HUES64 (cell line): ENCODE measurements at regions not wholly inside any gene's neighbourhood (a gene's known extent, or its start where the extent isn't known, plus 50 kb on each side); places are given as distances from the start of the nearest gene placed in this dataset.

Experiments
- H3K27ac ChIP-seq: 2 replicates; pipeline ENCODE4 v1.7.0; 2013; ENCODE audit warnings: low read depth, low read length, inconsistent platforms
- H3K27me3 ChIP-seq: 2 replicates; pipeline ENCODE4 v1.6.1; 2013; ENCODE audit warnings: mild to moderate bottlenecking, low read length; ENCODE audit not compliant: insufficient read depth
- H3K36me3 ChIP-seq: 2 replicates; pipeline ENCODE4 v1.6.1; 2013; ENCODE audit warnings: mild to moderate bottlenecking, low read length; ENCODE audit not compliant: insufficient read depth
- H3K4me1 ChIP-seq: 2 replicates; pipeline ENCODE4 v1.6.1; 2013; ENCODE audit warnings: mild to moderate bottlenecking, low read length, moderate library complexity; ENCODE audit not compliant: insufficient read depth
- H3K4me3 ChIP-seq: 2 replicates; pipeline ENCODE4 v1.5.1; 2013; ENCODE audit warnings: mild to moderate bottlenecking, low read length, moderate library complexity
- H3K9ac ChIP-seq: 2 replicates; pipeline ENCODE4 v1.6.1; 2013; ENCODE audit warnings: mild to moderate bottlenecking, low read depth, low read length
- H3K9me3 ChIP-seq: 2 replicates; pipeline ENCODE4 v1.6.1; 2013; ENCODE audit warnings: low read depth, low read length; ENCODE audit not compliant: insufficient read depth
- whole genome bisulfite sequencing: fragments of 150-250, 120-280 bp; methylation state at CpG from one replicate; pipeline ENCODE4 v1.1.7; 2013; ENCODE audit warnings: missing lambda C conversion rate; 5-methylcytosine and 5-hydroxymethylcytosine counted together

DNA sequence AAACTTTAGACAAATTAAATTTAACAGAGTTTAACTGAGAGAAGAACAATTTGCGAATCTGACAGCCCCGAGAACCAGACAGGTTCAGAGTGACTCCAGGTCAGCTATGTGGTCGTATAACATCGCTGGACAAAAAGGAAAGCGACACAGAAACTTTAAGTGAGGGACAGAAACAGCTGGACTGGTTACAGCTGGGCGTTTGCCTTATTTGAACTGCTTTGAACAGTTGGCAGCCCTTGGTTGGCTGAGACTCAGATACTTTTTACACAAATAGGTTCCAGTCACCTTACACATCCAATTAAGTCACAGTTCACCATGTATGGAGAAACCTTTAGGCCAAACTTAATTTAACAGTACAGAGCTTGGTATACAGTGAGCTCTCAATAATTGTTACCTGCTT, 436.9 kb downstream of the GUCY1A2 start:
- Histone ChIP-seq H3K9me3 (no peaks in the 10 kb centered on the region), H3K36me3 (no peaks in the 10 kb centered on the region), H3K4me3 (no peak overlapping the region), H3K9ac (no peak overlapping the region), H3K27ac (no peak overlapping the region), H3K27me3 (no peaks in the 10 kb centered on the region), H3K4me1 (no peaks in the 10 kb centered on the region)
- 95% methylated on average over 6 of the region's 6 CpGs for WGBS

DNA sequence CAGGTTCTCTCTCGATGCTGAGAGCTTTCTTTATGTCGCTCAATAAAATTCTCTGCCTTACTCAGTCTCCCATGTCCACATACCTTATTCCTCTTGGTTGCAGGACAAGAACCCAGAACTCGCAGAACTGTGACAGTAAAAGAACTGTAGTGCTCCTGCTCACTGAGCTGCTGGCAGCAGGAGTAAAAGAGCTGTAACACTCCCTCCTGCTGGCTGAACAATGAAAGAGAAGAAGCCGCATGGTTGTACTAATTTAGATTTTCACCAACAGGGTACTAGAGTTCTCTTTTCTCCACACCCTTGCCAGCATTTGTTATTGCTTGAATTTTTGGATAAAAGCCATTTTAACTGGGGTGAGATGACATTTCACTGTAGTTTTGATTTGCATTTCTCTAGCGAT, 433.2 kb downstream of the GUCY1A2 start:
- no peaks in the 10 kb centered on the region for H3K9me3 ChIP-seq
- no peaks in the 10 kb centered on the region for H3K4me1 ChIP-seq
- H3K4me3 ChIP-seq = no peak overlapping the region
- H3K9ac ChIP-seq = no peak overlapping the region
- no peaks in the 10 kb centered on the region for H3K36me3 ChIP-seq
- H3K27ac ChIP-seq = no peak overlapping the region
- H3K27me3 ChIP-seq = no peaks in the 10 kb centered on the region
- 90% methylated on average over 5 of the region's 5 CpGs for WGBS

DNA sequence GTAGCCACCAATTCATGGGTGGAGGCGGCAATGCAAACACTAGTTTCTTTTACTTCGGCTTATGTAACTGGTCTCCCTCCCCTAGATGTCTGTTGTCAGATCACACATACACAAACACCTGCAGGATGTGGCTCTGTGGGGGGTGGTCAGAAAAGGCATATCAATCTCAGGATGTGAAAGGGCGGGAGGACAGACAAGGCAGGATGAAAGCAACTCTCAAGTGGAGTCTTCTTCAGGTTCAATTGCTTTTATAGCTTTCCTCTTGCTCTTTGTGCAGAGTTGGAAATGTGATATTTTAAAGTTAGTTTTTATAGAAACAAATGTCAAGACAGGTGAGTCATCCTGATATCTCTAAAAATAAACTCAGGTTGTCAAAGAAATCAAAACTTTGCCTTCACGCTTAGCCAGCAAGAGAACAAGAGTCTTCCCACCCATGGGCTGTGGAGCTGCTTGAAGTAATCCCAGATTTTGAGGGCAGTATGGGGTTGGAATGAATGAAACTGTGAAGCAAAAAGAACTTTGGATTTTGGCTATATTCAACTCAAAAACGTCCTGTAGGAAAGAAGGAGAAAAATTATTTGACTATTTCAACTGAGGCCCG, 423.4 kb downstream of the GUCY1A2 start:
- Histone ChIP-seq H3K9ac (no peak overlapping the region), H3K4me1 (peaks cover 9% of the 10 kb centered on the region; the same call in 1 of the 2 replicates)
- WGBS = 90% methylated on average over 6 of the region's 6 CpGs

GRCh38 chr11:106601684-106602297, 416.5 kb downstream of the GUCY1A2 start:
- Histone ChIP-seq H3K9me3 (no peaks in the 10 kb centered on the region), H3K4me3 (no peak overlapping the region), H3K27me3 (no peaks in the 10 kb centered on the region), H3K27ac (no peak overlapping the region), H3K36me3 (no peaks in the 10 kb centered on the region), H3K9ac (no peak overlapping the region), H3K4me1 (peaks cover 9% of the 10 kb centered on the region; the same call in 1 of the 2 replicates)
- WGBS = 93% methylated on average over 3 of the region's 3 CpGs

More for the DNA sequence above, 423.4 kb downstream of the GUCY1A2 start:
- H3K27me3 ChIP-seq = no peaks in the 10 kb centered on the region
- no peaks in the 10 kb centered on the region for H3K36me3 ChIP-seq
- no peak overlapping the region for H3K27ac ChIP-seq
- no peaks in the 10 kb centered on the region for H3K9me3 ChIP-seq
- H3K4me3 ChIP-seq = no peak overlapping the region

DNA sequence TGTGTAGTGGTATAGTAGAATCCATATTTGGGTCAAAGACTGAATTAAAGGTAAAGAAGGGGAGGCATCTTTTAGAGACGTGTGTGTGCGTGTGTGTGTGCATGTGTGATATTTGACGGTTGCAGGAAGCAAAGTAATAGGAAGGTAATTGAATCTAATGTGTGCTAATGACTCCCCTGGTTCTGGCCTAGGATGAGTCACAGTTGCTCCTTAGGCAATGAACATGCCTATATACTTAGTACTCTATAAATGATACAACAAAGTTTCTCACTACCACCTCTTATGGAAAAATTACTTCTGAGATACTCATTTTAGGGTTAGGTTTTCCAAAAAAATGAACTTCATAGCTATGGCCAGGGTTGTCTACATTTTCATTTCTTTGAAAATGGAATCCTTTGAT, 409.6 kb downstream of the GUCY1A2 start:
- 90% methylated on average over 3 of the region's 3 CpGs for WGBS
- Histone ChIP-seq H3K27me3 (no peaks in the 10 kb centered on the region), H3K9me3 (no peaks in the 10 kb centered on the region), H3K36me3 (no peaks in the 10 kb centered on the region), H3K27ac (no peak overlapping the region), H3K4me3 (no peak overlapping the region), H3K9ac (no peak overlapping the region), H3K4me1 (no peaks in the 10 kb centered on the region)

GRCh38 chr11:106614262-106614661, 404.0 kb downstream of the GUCY1A2 start:
- H3K27ac ChIP-seq = no peak overlapping the region
- no peak overlapping the region for H3K4me3 ChIP-seq
- H3K36me3 ChIP-seq = no peaks in the 10 kb centered on the region
- H3K4me1 ChIP-seq = peaks cover 4% of the 10 kb centered on the region; the same call in 1 of the 2 replicates
- 87% methylated on average over 3 of the region's 3 CpGs for WGBS
- H3K9ac ChIP-seq = no peak overlapping the region
- H3K27me3 ChIP-seq = no peaks in the 10 kb centered on the region
- no peaks in the 10 kb centered on the region for H3K9me3 ChIP-seq

DNA sequence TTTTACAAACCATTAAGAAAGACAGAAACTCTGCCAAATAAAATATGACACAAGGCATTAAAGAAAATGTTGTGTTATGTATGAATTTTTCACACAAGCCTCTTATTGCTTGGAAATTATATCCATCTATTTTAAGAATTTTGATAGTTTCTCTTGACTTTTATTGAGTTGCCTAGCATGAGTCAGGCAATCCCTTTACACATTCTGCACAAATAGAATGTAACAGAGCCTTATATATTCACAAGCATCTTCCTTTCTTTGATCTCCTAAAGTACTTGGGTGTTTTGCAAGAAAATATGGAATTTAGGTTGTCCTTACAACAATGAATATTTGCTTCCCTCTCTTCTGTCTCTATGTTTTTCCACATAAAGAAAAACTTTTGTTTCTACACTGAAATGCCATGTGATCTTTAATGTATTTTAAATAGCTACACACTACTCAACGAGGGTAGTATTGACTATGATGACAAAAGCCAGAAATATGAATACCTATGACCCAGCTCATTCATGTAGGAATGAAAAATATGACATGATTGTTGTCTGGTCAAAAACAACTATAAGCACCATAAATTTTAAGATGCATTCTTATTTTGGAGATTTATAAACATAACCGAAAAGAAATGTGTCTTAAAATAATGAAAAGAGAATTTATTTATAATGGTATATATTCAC, 398.8 kb downstream of the GUCY1A2 start:
- Histone ChIP-seq H3K4me3 (no peak overlapping the region), H3K36me3 (no peaks in the 10 kb centered on the region), H3K27ac (no peak overlapping the region), H3K9ac (no peak overlapping the region), H3K4me1 (0 out of 2 replicates have a peak, but pooled peaks cover under 1% of the 10 kb centered on the region), H3K9me3 (no peaks in the 10 kb centered on the region), H3K27me3 (no peaks in the 10 kb centered on the region)
- no CpG with 5 or more reads among the region's 2 CpGs for WGBS

DNA sequence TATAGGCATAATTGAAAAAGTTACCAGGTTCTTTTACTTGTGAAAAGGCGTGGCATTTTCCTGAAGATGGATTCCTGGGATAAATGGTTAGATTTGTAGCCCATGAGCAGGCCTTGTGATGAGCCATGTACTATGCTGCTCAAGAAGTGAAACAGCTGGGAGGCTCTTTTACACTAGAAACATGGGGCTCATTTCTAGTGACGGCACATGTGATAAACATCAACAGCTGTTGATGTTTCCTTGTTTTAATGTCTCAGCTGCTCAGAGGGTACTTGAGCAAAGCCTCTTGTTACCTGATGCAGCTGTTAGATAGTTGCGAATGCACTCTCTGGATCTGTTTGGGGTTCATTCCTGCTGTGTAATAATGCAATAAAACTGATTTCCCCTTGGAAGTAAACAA, 396.8 kb downstream of the GUCY1A2 start:
- no peaks in the 10 kb centered on the region for H3K27me3 ChIP-seq
- no peaks in the 10 kb centered on the region for H3K9me3 ChIP-seq
- H3K9ac ChIP-seq = no peak overlapping the region
- no peaks in the 10 kb centered on the region for H3K4me1 ChIP-seq
- H3K4me3 ChIP-seq = no peak overlapping the region
- H3K36me3 ChIP-seq = no peaks in the 10 kb centered on the region
- 93% methylated on average over 3 of the region's 3 CpGs for WGBS
- H3K27ac ChIP-seq = no peak overlapping the region
